Effector memory CD8-positive, alpha-beta T cell (primary cell): ENCODE measurements at regions not wholly inside any gene's neighbourhood (a gene's known extent, or its start where the extent isn't known, plus 50 kb on each side); places are given as distances from the start of the nearest gene placed in this dataset.
"Not testable (repeated sequence)": the region's sequence is repeated elsewhere in the genome, so short reads cannot be mapped to it uniquely, and the experiment has no call there.

Experiments
- ATAC-seq: fragments of 150-1000 bp; cut with Tn5 transposase; replicated peaks from 2 replicates; pipeline ENCODE4 v1.10.0; 2021; ENCODE audit warnings: mild to moderate bottlenecking, moderate library complexity
- DNase-seq, 3 experiments: peaks; one replicate each; pipeline ENCODE4 v3.0.0; 2021
- H3K27ac Mint-ChIP-seq, 2 donors: one replicate each; pipeline ENCODE4 v1.8.0; 2022; ENCODE audit warnings: mild to moderate bottlenecking in 2 of 2, mixed read lengths in 2 of 2, moderate library complexity in 2 of 2
- H3K27me3 Mint-ChIP-seq, 2 donors: one replicate each; pipeline ENCODE4 v1.8.0; 2022; ENCODE audit warnings: mixed read lengths in 2 of 2
- H3K36me3 Mint-ChIP-seq: one replicate; pipeline ENCODE4 v1.8.0; 2022; ENCODE audit warnings: mild to moderate bottlenecking, moderate library complexity, mixed read lengths; ENCODE audit not compliant: insufficient read depth
- H3K4me1 Mint-ChIP-seq, 2 donors: one replicate each; pipeline ENCODE4 v1.8.0; 2022; ENCODE audit warnings: low read depth in 2 of 2, mixed read lengths in 2 of 2
- H3K4me3 Mint-ChIP-seq, 2 donors: one replicate each; pipeline ENCODE4 v1.8.0; 2022; ENCODE audit warnings: mild to moderate bottlenecking in 2 of 2, mixed read lengths in 2 of 2, moderate library complexity in 2 of 2
- H3K9me3 Mint-ChIP-seq, 2 donors: one replicate each; pipeline ENCODE4 v1.8.0; 2022; ENCODE audit warnings: mixed read lengths in 2 of 2

DNA sequence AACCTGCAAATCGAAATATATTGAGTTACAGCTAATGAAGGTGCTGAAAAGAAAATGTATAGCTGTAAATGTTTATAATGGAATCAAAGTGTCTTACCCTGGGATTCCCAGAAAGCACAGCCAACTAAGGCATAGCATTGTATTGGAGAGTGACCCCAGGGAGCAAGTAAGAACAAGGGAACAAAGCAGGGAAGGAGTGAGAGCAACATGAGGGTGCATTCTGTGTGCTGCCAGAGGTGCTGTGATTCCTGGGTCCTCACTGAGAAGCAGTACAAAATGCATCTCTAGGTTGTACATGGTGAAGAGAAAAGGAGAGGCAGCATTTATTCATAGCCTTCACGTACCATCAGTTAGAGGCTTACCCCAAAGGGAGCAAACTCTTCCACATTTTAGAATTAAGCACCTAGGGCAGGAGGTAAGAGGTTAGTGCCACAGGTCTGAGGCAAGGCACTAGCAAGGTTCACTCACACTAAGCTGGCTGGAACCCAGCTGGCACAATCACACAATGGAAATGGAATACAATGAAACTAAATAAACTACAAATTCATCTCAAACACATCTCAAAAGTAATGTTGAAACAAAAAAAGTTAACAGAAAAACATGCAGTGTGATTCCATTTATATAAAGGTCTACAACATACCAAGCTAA, 151.5 kb upstream of the C2CD4B start:
- Mint-ChIP-seq H3K4me3 (no peak overlapping the region), H3K27me3 (peaks cover 30 to 62% of the 10 kb centered on the region in 2 donors), H3K36me3 (no peaks in the 10 kb centered on the region), H3K27ac (no peak overlapping the region), H3K4me1 (no peaks in the 10 kb centered on the region), H3K9me3 (peaks cover 0 to 1% of the 10 kb centered on the region in 2 donors)
- DNase-seq: no peak
- ATAC-seq: no peak

GRCh38 chr15:62320259-62320658, 155.2 kb upstream of the C2CD4B start:
- Mint-ChIP-seq H3K36me3 (no peaks in the 10 kb centered on the region), H3K4me3 (no peak overlapping the region), H3K4me1 (no peaks in the 10 kb centered on the region), H3K9me3 (no peaks in the 10 kb centered on the region), H3K27ac (no peak overlapping the region), H3K27me3 (peaks cover 16 to 50% of the 10 kb centered on the region in 2 donors)
- ATAC-seq: no peak
- no peak for DNase-seq

DNA sequence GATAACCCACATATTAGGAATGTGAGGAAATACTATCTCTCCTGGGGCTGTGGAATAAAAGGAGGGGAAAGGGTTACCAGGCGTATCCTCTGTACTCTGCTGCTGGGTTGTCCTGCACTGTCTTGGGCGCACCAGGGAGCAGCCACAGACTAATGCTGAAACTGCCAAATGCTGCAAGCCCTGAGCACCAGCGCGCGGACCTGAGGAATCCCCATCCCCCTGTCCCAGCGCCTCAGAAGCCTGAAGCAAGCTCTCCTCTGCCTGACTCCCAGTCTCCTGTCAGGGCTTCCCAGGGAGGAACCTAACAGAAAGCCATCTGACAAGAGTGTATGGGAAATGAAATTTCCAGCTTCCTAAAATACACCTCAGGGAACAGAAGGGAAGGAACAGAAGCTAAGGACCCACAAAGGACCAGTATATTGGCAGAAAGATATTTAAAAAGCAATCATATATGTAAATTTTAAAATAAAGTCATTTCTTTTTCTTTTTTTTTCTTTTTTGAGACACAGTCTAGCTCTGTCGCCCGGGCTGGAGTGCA, 158.3 kb upstream of the C2CD4B start:
- Mint-ChIP-seq H3K4me1 (no peaks in the 10 kb centered on the region), H3K36me3 (no peaks in the 10 kb centered on the region), H3K9me3 (no peaks in the 10 kb centered on the region), H3K4me3 (no peak overlapping the region), H3K27me3 (peaks cover 16 to 39% of the 10 kb centered on the region in 2 donors), H3K27ac (no peak overlapping the region)
- ATAC-seq: no peak
- DNase-seq: no peak

GRCh38 chr15:62324382-62324781, 159.3 kb upstream of the C2CD4B start:
- Mint-ChIP-seq H3K36me3 (no peaks in the 10 kb centered on the region), H3K27ac (no peak overlapping the region), H3K27me3 (peaks cover 7 to 31% of the 10 kb centered on the region in 2 donors), H3K4me1 (no peaks in the 10 kb centered on the region), H3K4me3 (no peak overlapping the region), H3K9me3 (no peaks in the 10 kb centered on the region)
- ATAC-seq (no peak), DNase-seq (no peak)

DNA sequence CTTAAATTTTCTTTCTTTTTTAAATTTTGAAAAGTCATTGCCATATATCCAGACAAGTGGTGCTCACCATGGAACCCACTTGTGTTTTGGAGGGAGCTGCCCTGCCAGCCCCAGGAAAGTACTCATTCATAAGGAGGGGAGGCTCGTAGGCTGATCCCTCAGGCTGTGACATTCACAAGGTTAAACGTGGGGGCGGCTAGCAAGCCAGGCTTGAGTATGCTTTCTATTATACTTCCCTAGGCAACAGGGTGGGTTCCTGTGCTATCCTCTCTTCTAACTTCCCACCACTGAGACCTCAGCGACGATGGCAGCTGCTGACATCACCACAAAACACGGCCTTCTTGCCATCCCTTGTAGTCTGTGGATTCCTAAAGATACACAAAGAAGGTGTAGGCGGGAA, 160.5 kb upstream of the C2CD4B start:
- Mint-ChIP-seq H3K36me3 (no peaks in the 10 kb centered on the region), H3K4me1 (no peaks in the 10 kb centered on the region), H3K27ac (no peak overlapping the region), H3K4me3 (no peak overlapping the region), H3K9me3 (no peaks in the 10 kb centered on the region), H3K27me3 (peaks cover 6 to 19% of the 10 kb centered on the region in 2 donors)
- no peak for DNase-seq
- no peak for ATAC-seq

GRCh38 chr15:62326460-62327011, 161.5 kb upstream of the C2CD4B start:
- ATAC-seq: no peak
- Mint-ChIP-seq H3K4me1 (no peaks in the 10 kb centered on the region), H3K27me3 (peaks cover 6 to 15% of the 10 kb centered on the region in 2 donors), H3K27ac (no peak overlapping the region), H3K36me3 (no peaks in the 10 kb centered on the region), H3K4me3 (no peak overlapping the region), H3K9me3 (no peaks in the 10 kb centered on the region)
- no peak for DNase-seq

DNA sequence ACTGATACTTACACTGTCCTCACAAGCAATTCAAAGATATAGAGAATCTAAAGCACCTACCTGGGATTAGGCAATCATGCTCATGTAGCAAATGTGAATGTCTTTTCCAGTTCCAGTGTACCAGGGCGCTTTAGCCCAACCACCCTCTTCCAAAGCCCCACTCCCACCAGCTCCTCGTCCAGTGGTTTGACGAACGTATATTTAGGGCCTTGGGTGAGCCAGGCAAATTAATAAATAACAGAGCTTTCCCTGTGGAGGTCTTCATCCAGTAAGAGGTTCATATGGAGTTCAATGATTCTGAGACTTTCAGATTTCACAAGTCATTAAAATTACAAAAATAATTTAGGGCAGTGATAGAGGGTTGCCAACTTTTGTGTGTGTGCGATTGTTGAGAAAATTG, 162.3 kb upstream of the C2CD4B start:
- H3K9me3 Mint-ChIP-seq: no peaks in the 10 kb centered on the region
- no peaks in the 10 kb centered on the region for H3K4me1 Mint-ChIP-seq
- no peak for ATAC-seq
- DNase-seq: no peak
- no peak overlapping the region for H3K27ac Mint-ChIP-seq
- no peaks in the 10 kb centered on the region for H3K36me3 Mint-ChIP-seq
- peaks cover 5 to 12% of the 10 kb centered on the region in 2 donors for H3K27me3 Mint-ChIP-seq
- no peak overlapping the region for H3K4me3 Mint-ChIP-seq

- H3K4me1 Mint-ChIP-seq, H3K4me3 Mint-ChIP-seq, H3K27ac Mint-ChIP-seq, ATAC-seq, DNase-seq, H3K36me3 Mint-ChIP-seq, H3K9me3 Mint-ChIP-seq: not testable (repeated sequence)
- H3K27me3 Mint-ChIP-seq: peaks cover 0 to 13% of the 10 kb centered on the region in 2 donors
These were observed 167.4 kb upstream of the C2CD4B start for GRCh38 chr15:62332472-62332871.

DNA sequence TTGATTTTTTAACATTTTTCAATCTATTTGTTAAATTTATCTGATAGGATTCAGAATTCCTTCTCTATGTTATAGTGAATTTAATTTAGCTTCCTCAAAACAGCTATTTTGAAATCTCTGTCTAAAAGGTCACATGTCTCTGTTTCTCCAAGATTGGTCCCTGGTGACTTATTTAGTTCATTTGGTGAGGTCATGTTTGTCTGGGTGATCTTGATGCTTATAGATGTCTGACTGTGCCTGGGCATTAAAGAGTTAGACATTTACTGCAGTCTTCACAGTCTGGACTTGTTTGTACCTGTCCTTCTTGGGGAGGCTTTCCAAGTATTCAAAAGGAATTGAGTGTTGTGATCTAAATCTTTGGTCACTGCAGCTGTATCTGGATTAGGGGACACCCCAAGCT, 169.5 kb upstream of the C2CD4B start:
- H3K4me1 Mint-ChIP-seq: no peaks in the 10 kb centered on the region
- H3K36me3 Mint-ChIP-seq: no peaks in the 10 kb centered on the region

GRCh38 chr15:62337934-62338333, 172.8 kb upstream of the C2CD4B start:
- ATAC-seq (no peak), DNase-seq (no peak)
- H3K9me3 Mint-ChIP-seq: no peaks in the 10 kb centered on the region
- H3K27me3 Mint-ChIP-seq: peaks cover 22 to 39% of the 10 kb centered on the region in 2 donors
- H3K4me3 Mint-ChIP-seq: no peak overlapping the region
- no peak overlapping the region for H3K27ac Mint-ChIP-seq
- H3K36me3 Mint-ChIP-seq: no peaks in the 10 kb centered on the region
- H3K4me1 Mint-ChIP-seq: no peaks in the 10 kb centered on the region

More for the DNA sequence above, 169.5 kb upstream of the C2CD4B start:
- DNase-seq (no peak), ATAC-seq (no peak)
- no peak overlapping the region for H3K4me3 Mint-ChIP-seq
- peaks cover 13 to 28% of the 10 kb centered on the region in 2 donors for H3K27me3 Mint-ChIP-seq
- H3K9me3 Mint-ChIP-seq: no peaks in the 10 kb centered on the region
- H3K27ac Mint-ChIP-seq: no peak overlapping the region

DNA sequence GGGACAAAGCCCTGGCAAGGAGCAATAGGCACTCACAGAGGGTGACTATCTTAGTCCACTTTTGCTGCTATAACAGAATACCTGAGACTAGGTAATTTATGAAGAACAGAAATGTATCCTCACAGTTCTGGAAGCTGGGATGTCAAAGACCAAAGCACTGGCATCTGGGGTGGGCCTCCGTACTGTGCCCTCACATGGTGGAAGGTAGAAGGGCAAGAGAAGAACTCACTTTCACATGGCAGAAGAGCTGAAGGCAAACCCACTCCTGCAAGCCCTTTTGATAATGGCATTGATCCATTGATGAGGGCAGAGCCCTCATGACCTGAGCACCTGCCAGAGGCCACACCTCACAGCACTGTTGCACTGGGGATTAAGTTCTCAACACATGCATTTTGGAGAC, 173.4 kb upstream of the C2CD4B start:
- H3K9me3 Mint-ChIP-seq: no peaks in the 10 kb centered on the region
- ATAC-seq (no peak), DNase-seq (no peak)
- no peaks in the 10 kb centered on the region for H3K4me1 Mint-ChIP-seq
- peaks cover 22 to 39% of the 10 kb centered on the region in 2 donors for H3K27me3 Mint-ChIP-seq
- no peak overlapping the region for H3K27ac Mint-ChIP-seq
- no peaks in the 10 kb centered on the region for H3K36me3 Mint-ChIP-seq
- no peak overlapping the region for H3K4me3 Mint-ChIP-seq

DNA sequence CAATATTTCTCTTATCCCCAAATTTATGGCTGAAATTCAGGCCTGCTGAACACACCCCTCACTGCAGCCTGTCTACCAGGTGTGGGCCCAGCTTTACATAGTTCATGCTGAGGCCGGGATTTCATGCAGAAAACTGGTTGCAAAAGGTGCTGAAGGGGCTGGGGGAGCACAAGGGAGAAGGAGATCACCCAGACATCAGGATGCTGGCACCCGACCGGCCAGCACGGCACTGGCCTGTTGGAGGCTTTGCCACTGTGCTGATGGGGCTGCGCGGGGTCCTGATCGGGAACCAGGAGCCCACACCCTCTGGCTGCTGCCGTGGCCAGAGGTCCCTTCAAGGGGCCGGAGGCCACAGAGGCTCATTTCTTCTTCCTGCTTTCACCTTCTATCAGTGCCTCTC, 177.9 kb upstream of the C2CD4B start:
- Mint-ChIP-seq H3K4me1 (peaks cover 4 to 6% of the 10 kb centered on the region in 2 donors), H3K27me3 (peaks cover 22 to 26% of the 10 kb centered on the region in 2 donors), H3K36me3 (no peaks in the 10 kb centered on the region), H3K4me3 (no peak overlapping the region), H3K27ac (no peak overlapping the region), H3K9me3 (no peaks in the 10 kb centered on the region)
- no peak for ATAC-seq
- no peak for DNase-seq

DNA sequence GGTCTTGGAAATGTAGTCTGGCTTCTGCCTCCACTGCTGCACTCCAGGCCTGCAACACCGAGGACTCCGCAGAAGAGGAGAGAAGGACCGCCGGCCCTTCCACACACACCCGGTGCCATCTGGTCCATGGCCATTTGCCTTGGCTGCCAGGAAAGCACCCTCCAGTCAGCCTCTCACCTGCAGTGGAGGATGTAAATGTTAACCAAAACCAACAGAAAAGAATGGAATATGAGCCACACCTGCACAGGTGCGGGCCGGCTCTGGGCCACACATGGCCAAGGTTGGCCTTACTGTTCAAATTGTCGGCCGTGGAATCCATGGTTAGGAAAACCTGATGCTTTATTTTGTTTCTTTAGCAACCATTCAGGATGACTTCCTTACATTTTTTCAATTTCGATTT, 178.3 kb upstream of the C2CD4B start:
- H3K36me3 Mint-ChIP-seq: no peaks in the 10 kb centered on the region
- peak overlapping the region in 1 of 2 donors; percentile 21 for H3K27ac Mint-ChIP-seq
- H3K4me3 Mint-ChIP-seq: no peak overlapping the region
- ATAC-seq: no peak
- no peaks in the 10 kb centered on the region for H3K9me3 Mint-ChIP-seq
- peaks cover 20 to 22% of the 10 kb centered on the region in 2 donors for H3K27me3 Mint-ChIP-seq
- DNase-seq: no peak
- H3K4me1 Mint-ChIP-seq: peaks cover 4 to 6% of the 10 kb centered on the region in 2 donors
